Breast epithelium (tissue), 3 donors: ENCODE measurements at regions not wholly inside any gene's neighbourhood (a gene's known extent, or its start where the extent isn't known, plus 50 kb on each side); places are given as distances from the start of the nearest gene placed in this dataset.

Source experiments
- POLR2A ChIP-seq: fragments of 450-650 bp; IDR thresholded peaks from one replicate; pipeline ENCODE4 v1.6.1; 2016; ENCODE audit warnings: antibody characterized with exemption, mild to moderate bottlenecking, moderate library complexity
- TF ChIP-seq, protein P1 (sequence below), 3 donors: fragments of 450-650 bp; IDR thresholded peaks; one replicate each; pipeline ENCODE4 v1.5.1; 2016 to 2017; ENCODE audit warnings: antibody characterized with exemption in 3 of 3, mild to moderate bottlenecking in 3 of 3, moderate library complexity in 3 of 3

DNA sequence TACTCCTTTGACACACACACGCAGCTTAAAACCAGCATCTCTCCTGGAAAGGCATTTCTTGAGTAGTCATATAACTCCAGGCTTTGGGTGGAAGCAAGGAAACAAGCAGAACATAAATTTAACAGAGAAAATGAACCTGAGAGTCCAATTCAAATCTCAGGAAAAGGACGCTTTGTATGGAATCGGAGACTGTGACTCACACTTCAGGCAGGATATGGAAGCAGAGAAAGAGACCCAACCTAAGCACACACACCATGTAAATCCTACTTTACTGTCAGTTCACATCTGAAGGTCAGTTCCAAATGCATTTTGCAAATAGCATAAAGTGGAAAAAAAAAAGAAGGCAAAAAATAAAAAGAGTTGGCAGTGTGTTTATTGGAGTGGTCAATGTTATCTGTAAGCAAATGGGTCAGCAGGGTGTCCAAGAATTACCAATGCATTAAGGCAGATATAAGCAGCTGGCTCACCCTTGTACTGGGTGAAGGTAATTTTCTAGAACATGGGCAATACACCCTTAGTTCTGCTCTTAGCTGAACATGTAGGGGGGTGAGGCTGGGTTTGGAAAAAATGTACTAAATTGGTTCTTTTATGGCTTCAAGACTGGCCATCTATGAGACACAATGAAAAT, 283.7 kb upstream of the NT5E start:
- TF ChIP-seq, protein P1, sequence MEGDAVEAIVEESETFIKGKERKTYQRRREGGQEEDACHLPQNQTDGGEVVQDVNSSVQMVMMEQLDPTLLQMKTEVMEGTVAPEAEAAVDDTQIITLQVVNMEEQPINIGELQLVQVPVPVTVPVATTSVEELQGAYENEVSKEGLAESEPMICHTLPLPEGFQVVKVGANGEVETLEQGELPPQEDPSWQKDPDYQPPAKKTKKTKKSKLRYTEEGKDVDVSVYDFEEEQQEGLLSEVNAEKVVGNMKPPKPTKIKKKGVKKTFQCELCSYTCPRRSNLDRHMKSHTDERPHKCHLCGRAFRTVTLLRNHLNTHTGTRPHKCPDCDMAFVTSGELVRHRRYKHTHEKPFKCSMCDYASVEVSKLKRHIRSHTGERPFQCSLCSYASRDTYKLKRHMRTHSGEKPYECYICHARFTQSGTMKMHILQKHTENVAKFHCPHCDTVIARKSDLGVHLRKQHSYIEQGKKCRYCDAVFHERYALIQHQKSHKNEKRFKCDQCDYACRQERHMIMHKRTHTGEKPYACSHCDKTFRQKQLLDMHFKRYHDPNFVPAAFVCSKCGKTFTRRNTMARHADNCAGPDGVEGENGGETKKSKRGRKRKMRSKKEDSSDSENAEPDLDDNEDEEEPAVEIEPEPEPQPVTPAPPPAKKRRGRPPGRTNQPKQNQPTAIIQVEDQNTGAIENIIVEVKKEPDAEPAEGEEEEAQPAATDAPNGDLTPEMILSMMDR (IDR thresholded peaks at IDR 0.05): no peak
- no peak for TF ChIP-seq POLR2A
